Osteocyte (in vitro differentiated cells): ENCODE measurements at regions not wholly inside any gene's neighbourhood (a gene's known extent, or its start where the extent isn't known, plus 50 kb on each side); places are given as distances from the start of the nearest gene placed in this dataset.

ENCODE experiments used
- DNase-seq: peaks from one replicate; pipeline ENCODE4 v3.0.0; 2021; ENCODE audit warnings: mixed read lengths; ENCODE audit not compliant: unreplicated experiment; ENCODE audit errors: extremely low spot score
- H3K27ac Mint-ChIP-seq: one replicate; pipeline ENCODE4 v1.8.0; 2021; ENCODE audit warnings: mild to moderate bottlenecking, mixed read lengths; ENCODE audit not compliant: unreplicated experiment
- H3K27me3 Mint-ChIP-seq: one replicate; pipeline ENCODE4 v1.8.0; 2021; ENCODE audit warnings: mixed read lengths; ENCODE audit not compliant: unreplicated experiment
- H3K36me3 Mint-ChIP-seq: one replicate; pipeline ENCODE4 v1.8.0; 2021; ENCODE audit warnings: mixed read lengths; ENCODE audit not compliant: unreplicated experiment
- H3K4me1 Mint-ChIP-seq: one replicate; pipeline ENCODE4 v1.8.0; 2021; ENCODE audit warnings: mixed read lengths; ENCODE audit not compliant: unreplicated experiment
- H3K4me3 Mint-ChIP-seq: one replicate; pipeline ENCODE4 v1.8.0; 2021; ENCODE audit warnings: mild to moderate bottlenecking, moderate library complexity, mixed read lengths; ENCODE audit not compliant: unreplicated experiment
- H3K9me3 Mint-ChIP-seq: one replicate; pipeline ENCODE4 v1.8.0; 2021; ENCODE audit warnings: mixed read lengths; ENCODE audit not compliant: unreplicated experiment
- TF ChIP-seq, protein P1 (sequence below): fragments of 200-600 bp; sonication (generic); IDR thresholded peaks from 2 replicates; pipeline ENCODE4 v1.5.0; 2021; ENCODE audit warnings: antibody characterized with exemption, mild to moderate bottlenecking, moderate library complexity

DNA sequence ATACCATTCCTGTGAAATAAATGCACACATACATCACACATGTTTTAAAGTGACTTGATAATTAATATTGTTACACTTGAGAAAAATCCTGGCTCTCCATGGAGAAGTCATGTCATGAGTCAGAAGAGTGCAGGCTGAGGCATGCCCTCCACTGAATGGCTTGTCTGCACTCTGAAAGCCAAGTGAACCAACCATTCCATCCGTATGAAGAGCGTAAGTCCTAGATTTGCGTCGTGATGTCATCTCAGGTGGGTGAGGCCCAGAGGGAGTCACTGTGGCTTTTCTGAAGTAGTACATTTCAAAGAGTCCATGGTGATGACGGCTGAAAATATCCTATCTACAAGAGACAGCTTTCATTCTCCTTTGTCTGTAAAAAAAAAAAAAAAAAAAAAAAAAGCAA is 83.5 kb upstream of the IRX5 start:
- Mint-ChIP-seq H3K27ac (no peak overlapping the region), H3K4me3 (no peak overlapping the region), H3K4me1 (no peaks in the 10 kb centered on the region), H3K36me3 (no peaks in the 10 kb centered on the region), H3K9me3 (peaks cover 20% of the 10 kb centered on the region), H3K27me3 (no peaks in the 10 kb centered on the region)
- TF ChIP-seq, protein P1, sequence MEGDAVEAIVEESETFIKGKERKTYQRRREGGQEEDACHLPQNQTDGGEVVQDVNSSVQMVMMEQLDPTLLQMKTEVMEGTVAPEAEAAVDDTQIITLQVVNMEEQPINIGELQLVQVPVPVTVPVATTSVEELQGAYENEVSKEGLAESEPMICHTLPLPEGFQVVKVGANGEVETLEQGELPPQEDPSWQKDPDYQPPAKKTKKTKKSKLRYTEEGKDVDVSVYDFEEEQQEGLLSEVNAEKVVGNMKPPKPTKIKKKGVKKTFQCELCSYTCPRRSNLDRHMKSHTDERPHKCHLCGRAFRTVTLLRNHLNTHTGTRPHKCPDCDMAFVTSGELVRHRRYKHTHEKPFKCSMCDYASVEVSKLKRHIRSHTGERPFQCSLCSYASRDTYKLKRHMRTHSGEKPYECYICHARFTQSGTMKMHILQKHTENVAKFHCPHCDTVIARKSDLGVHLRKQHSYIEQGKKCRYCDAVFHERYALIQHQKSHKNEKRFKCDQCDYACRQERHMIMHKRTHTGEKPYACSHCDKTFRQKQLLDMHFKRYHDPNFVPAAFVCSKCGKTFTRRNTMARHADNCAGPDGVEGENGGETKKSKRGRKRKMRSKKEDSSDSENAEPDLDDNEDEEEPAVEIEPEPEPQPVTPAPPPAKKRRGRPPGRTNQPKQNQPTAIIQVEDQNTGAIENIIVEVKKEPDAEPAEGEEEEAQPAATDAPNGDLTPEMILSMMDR = no peak
- DNase-seq = no peak

DNA sequence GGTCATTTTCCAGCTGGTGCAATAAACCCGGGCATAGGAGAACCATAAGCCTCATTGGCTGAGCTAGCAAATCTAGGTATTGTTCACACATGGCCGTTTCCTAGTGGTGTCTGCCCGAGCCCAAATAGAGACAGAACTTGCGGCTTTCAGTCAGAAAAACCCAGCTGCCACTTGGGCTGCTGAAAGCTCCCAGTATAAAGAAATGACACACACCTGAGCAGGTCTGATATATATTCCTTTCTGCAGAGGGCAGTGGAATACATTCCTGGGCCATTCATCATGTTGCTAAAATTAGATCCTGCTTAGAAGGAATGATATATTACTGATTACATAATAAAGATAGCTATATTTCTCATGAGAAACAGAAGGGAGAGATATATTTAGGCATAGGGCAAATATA is 83.9 kb upstream of the IRX5 start:
- TF ChIP-seq, protein P1 = no peak
- no peak for DNase-seq
- no peaks in the 10 kb centered on the region for H3K4me1 Mint-ChIP-seq
- H3K27me3 Mint-ChIP-seq = no peaks in the 10 kb centered on the region
- no peak overlapping the region for H3K27ac Mint-ChIP-seq
- no peaks in the 10 kb centered on the region for H3K36me3 Mint-ChIP-seq
- no peak overlapping the region for H3K4me3 Mint-ChIP-seq
- H3K9me3 Mint-ChIP-seq = peaks cover 24% of the 10 kb centered on the region

DNA sequence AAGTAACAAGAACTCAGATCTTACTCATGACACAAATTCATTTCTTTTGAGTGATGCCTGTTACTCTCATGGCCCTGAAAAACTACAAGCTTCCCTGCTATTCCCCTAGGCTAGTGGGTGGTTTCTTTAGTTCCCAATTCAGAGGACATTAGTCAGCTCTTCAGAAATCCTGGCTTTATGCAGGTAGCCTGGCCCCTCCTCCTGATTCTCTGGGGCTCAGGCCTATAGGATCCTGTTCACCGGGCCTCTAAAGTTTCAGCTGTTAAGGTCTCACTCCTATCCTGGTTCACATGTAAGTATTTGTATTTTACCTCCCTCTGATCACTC is 87.3 kb upstream of the IRX5 start:
- DNase-seq = no peak
- H3K36me3 Mint-ChIP-seq = no peaks in the 10 kb centered on the region
- H3K4me1 Mint-ChIP-seq = no peaks in the 10 kb centered on the region
- no peak overlapping the region for H3K27ac Mint-ChIP-seq
- H3K9me3 Mint-ChIP-seq = peaks cover 30% of the 10 kb centered on the region
- H3K27me3 Mint-ChIP-seq = no peaks in the 10 kb centered on the region
- no peak overlapping the region for H3K4me3 Mint-ChIP-seq
- TF ChIP-seq, protein P1 = no peak

DNA sequence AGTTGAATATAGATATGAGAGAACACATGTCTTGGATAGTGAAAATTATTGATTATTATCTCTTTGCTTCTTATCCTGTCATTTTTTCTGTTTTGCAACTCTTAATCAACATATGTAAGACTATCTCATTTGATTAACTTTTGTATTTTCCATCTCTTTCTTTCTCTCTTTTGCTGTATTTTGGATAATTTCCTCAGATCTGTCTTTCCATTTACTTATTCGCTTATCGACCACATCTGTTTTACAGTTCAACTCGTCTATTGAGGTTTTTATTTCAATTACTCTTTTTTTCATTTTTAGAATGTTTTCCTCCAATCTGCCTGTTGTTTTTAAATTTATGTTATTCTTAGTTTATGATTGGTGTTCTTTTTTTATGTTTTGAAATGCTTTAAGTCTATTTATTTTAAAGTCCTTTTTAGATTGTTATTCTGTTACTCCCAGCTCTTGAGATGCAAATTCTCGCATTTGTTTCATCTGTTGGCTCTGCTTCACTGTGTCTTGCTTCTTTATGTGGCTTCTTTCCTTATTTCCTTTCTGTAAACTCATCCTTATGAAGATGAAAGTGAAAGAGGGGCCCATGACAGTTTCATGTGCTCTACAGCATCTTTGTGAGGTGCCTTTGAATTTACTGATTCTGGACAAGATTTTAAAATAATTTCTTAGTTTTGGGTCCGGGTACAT is 87.8 kb upstream of the IRX5 start:
- Mint-ChIP-seq H3K27ac (no peak overlapping the region), H3K4me1 (no peaks in the 10 kb centered on the region), H3K4me3 (no peak overlapping the region), H3K36me3 (no peaks in the 10 kb centered on the region), H3K9me3 (peaks cover 30% of the 10 kb centered on the region), H3K27me3 (no peaks in the 10 kb centered on the region)
- TF ChIP-seq, protein P1 = no peak
- no peak for DNase-seq

DNA sequence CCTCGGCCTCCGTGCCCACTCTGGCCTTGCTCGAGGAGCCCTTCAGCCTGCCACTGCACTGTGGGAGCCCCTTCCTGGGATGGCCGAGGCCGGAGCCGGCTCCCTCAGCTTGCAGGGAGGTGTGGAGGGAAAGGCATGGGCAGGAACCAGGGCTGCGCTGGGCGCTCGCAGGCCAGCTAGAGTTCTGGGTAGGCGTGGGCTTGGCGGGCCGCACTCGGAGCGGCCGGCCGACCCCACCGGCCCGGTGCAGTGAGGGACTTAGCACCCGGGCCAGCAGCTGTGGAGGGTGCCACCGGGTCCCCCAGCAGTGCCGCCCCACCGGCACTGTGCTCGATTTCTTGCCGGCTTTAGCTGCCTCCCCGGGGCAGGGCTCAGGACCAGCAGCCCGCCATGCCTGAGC is 101.0 kb upstream of the IRX5 start:
- Mint-ChIP-seq H3K27ac (no peak overlapping the region), H3K36me3 (no peaks in the 10 kb centered on the region), H3K4me3 (no peak overlapping the region), H3K27me3 (peaks cover 10% of the 10 kb centered on the region), H3K4me1 (no peaks in the 10 kb centered on the region), H3K9me3 (peaks cover 13% of the 10 kb centered on the region)
- TF ChIP-seq, protein P1 = no peak
- DNase-seq = no peak
